WTC11 (cell line): ENCODE measurements at regions not wholly inside any gene's neighbourhood (a gene's known extent, or its start where the extent isn't known, plus 50 kb on each side); places are given as distances from the start of the nearest gene placed in this dataset.

Source experiments
- ATAC-seq: fragments of 200-7000 bp; cut with Tn5 transposase; 2 replicates; pipeline ENCODE4 v1.10.0; 2021; ENCODE audit warnings: mild to moderate bottlenecking, moderate library complexity
- CTCF ChIA-PET: fragments of 300-600 bp; sonication (Branson Sonifier 250); formaldehyde crosslinking; loops from one replicate; lab custom pipeline; 2021; ENCODE audit warnings: antibody characterized with exemption; lab: Charles Lee
- POLR2A ChIA-PET: fragments of 350-600 bp; sonication (Branson Sonifier 250); formaldehyde crosslinking; loops from one replicate; lab custom pipeline; 2021; ENCODE audit warnings: antibody characterized with exemption; lab: Charles Lee
- DNase-seq: peaks from one replicate; pipeline ENCODE4 v3.0.0; 2021; ENCODE audit warnings: low spot score
- H3K27ac Mint-ChIP-seq: 2 replicates; pipeline ENCODE4 v1.8.0; 2021; ENCODE audit warnings: mixed read lengths
- H3K27me3 Mint-ChIP-seq: 2 replicates; pipeline ENCODE4 v1.8.0; 2021; ENCODE audit warnings: low read depth, mild to moderate bottlenecking, moderate library complexity, mixed read lengths
- H3K36me3 Mint-ChIP-seq: 2 replicates; pipeline ENCODE4 v1.8.0; 2021; ENCODE audit warnings: mixed read lengths
- H3K4me1 Mint-ChIP-seq: 2 replicates; pipeline ENCODE4 v1.8.0; 2022; ENCODE audit warnings: mixed read lengths
- H3K4me3 Mint-ChIP-seq: 2 replicates; pipeline ENCODE4 v1.8.0; 2021; ENCODE audit warnings: mild to moderate bottlenecking, moderate library complexity, mixed read lengths
- H3K9me3 Mint-ChIP-seq: 2 replicates; pipeline ENCODE4 v1.8.0; 2021; ENCODE audit warnings: mixed read lengths
- ELF4 ChIP-seq: sonication (generic); formaldehyde crosslinking; IDR thresholded peaks from 2 replicates; pipeline ENCODE4 v1.8.1; 2022; ENCODE audit warnings: low read depth, mild to moderate bottlenecking, moderate library complexity, missing genetic modification reagents
- FOXJ3 ChIP-seq: sonication (generic); formaldehyde crosslinking; IDR thresholded peaks from 2 replicates; pipeline ENCODE4 v1.9.0; 2021; ENCODE audit warnings: missing genetic modification reagents, mild to moderate bottlenecking, borderline replicate concordance
- FOXK1 ChIP-seq: sonication (generic); formaldehyde crosslinking; IDR thresholded peaks from 2 replicates; pipeline ENCODE4 v1.8.0; 2022; ENCODE audit warnings: mild to moderate bottlenecking, moderate library complexity, missing genetic modification reagents
- GTF2I ChIP-seq: fragments of 250-450 bp; sonication (Bioruptor Pico); conservative IDR thresholded peaks from 2 replicates; pipeline ENCODE4 v1.4.0; 2021; ENCODE audit warnings: mild to moderate bottlenecking
- KAT7 ChIP-seq: sonication (generic); formaldehyde crosslinking; IDR thresholded peaks from 2 replicates; pipeline ENCODE4 v1.8.1; 2023; ENCODE audit warnings: missing genetic modification reagents, mild to moderate bottlenecking, borderline replicate concordance
- MYBL2 ChIP-seq: sonication (generic); formaldehyde crosslinking; IDR thresholded peaks from 2 replicates; pipeline ENCODE4 v1.8.1; 2023; ENCODE audit warnings: mild to moderate bottlenecking, moderate library complexity, missing genetic modification reagents
- NFATC4 ChIP-seq: fragments of 250-450 bp; sonication (Bioruptor Pico); IDR thresholded peaks from 2 replicates; pipeline ENCODE4 v1.9.0; 2021; ENCODE audit warnings: mild to moderate bottlenecking
- NFYB ChIP-seq: sonication (generic); formaldehyde crosslinking; conservative IDR thresholded peaks from 2 replicates; pipeline ENCODE4 v1.8.0; 2022; ENCODE audit warnings: low read depth, missing genetic modification reagents
- PRRX2 ChIP-seq: fragments of 250-450 bp; sonication (Bioruptor Pico); IDR thresholded peaks from 2 replicates; pipeline ENCODE4 v1.8.0; 2021; ENCODE audit warnings: mild to moderate bottlenecking
- RORB ChIP-seq: fragments of 250-450 bp; sonication (Bioruptor Pico); IDR thresholded peaks from 2 replicates; pipeline ENCODE4 v1.9.0; 2021; ENCODE audit warnings: mild to moderate bottlenecking
- SOX15 ChIP-seq: fragments of 250-450 bp; sonication (Bioruptor Pico); IDR thresholded peaks from 2 replicates; pipeline ENCODE4 v1.9.0; 2021; ENCODE audit warnings: mild to moderate bottlenecking
- ZNF121 ChIP-seq: sonication (generic); formaldehyde crosslinking; IDR thresholded peaks from 2 replicates; pipeline ENCODE4 v1.8.0; 2023; ENCODE audit warnings: missing genetic modification reagents
- ZNF423 ChIP-seq: fragments of 250-450 bp; sonication (Bioruptor Pico); IDR thresholded peaks from 2 replicates; pipeline ENCODE4 v2.1.2; 2022; ENCODE audit warnings: mild to moderate bottlenecking, moderate library complexity
- TF ChIP-seq, protein P1 (sequence below): sonication (generic); formaldehyde crosslinking; IDR thresholded peaks from 2 replicates; pipeline ENCODE4 v1.8.0; 2022; ENCODE audit warnings: missing genetic modification reagents
- TF ChIP-seq, protein P2 (sequence below): sonication (generic); formaldehyde crosslinking; IDR thresholded peaks from 2 replicates; pipeline ENCODE4 v1.8.0; 2022; ENCODE audit warnings: mild to moderate bottlenecking, missing genetic modification reagents
- TF ChIP-seq, protein P3 (sequence below): sonication (generic); formaldehyde crosslinking; IDR thresholded peaks from 2 replicates; pipeline ENCODE4 v1.8.0; 2022; ENCODE audit warnings: mild to moderate bottlenecking, missing genetic modification reagents
- TF ChIP-seq, protein P4 (sequence below): sonication (generic); formaldehyde crosslinking; IDR thresholded peaks from 2 replicates; pipeline ENCODE4 v1.8.0; 2022; ENCODE audit warnings: mild to moderate bottlenecking, missing genetic modification reagents
- TF ChIP-seq, protein P5 (sequence below): sonication (generic); formaldehyde crosslinking; IDR thresholded peaks from 2 replicates; pipeline ENCODE4 v1.8.1; 2023; ENCODE audit warnings: mild to moderate bottlenecking, missing genetic modification reagents, moderate library complexity
- TF ChIP-seq, protein P6 (sequence below): fragments of 250-450 bp; sonication (Bioruptor Pico); IDR thresholded peaks from 2 replicates; pipeline ENCODE4 v1.8.0; 2021; ENCODE audit warnings: mild to moderate bottlenecking
- TF ChIP-seq, protein P7 (sequence below): sonication (generic); formaldehyde crosslinking; conservative IDR thresholded peaks from 2 replicates; pipeline ENCODE4 v1.8.1; 2022; ENCODE audit warnings: mild to moderate bottlenecking, missing genetic modification reagents
- TF ChIP-seq, protein P8 (sequence below): sonication (generic); formaldehyde crosslinking; IDR thresholded peaks from 2 replicates; pipeline ENCODE4 v1.8.1; 2023; ENCODE audit warnings: mild to moderate bottlenecking, missing genetic modification reagents
- TF ChIP-seq, protein P9 (sequence below): sonication (generic); formaldehyde crosslinking; conservative IDR thresholded peaks from 2 replicates; pipeline ENCODE4 v1.8.1; 2023; ENCODE audit warnings: mild to moderate bottlenecking, low read depth, missing genetic modification reagents, moderate library complexity

DNA sequence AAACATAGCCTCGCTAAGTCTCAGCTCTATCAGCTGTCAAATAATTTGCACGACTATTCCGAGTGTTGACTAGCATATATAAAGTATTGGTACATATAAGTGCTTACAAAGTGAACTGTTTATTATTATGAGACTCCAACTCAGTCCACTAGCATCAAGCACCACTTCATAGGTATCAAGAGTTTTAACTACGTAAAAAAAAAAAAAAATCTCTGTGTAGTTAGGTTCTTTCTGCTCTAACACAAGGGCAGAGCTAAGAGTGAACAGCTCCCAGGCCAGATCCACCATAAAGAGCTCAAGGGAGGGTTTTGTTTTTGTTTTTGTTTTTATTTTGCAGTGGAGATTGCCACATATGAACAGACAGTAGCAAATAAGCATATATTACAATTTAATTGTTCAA, 309.8 kb upstream of the SGK1 start (continued):
- TF ChIP-seq, protein P1, sequence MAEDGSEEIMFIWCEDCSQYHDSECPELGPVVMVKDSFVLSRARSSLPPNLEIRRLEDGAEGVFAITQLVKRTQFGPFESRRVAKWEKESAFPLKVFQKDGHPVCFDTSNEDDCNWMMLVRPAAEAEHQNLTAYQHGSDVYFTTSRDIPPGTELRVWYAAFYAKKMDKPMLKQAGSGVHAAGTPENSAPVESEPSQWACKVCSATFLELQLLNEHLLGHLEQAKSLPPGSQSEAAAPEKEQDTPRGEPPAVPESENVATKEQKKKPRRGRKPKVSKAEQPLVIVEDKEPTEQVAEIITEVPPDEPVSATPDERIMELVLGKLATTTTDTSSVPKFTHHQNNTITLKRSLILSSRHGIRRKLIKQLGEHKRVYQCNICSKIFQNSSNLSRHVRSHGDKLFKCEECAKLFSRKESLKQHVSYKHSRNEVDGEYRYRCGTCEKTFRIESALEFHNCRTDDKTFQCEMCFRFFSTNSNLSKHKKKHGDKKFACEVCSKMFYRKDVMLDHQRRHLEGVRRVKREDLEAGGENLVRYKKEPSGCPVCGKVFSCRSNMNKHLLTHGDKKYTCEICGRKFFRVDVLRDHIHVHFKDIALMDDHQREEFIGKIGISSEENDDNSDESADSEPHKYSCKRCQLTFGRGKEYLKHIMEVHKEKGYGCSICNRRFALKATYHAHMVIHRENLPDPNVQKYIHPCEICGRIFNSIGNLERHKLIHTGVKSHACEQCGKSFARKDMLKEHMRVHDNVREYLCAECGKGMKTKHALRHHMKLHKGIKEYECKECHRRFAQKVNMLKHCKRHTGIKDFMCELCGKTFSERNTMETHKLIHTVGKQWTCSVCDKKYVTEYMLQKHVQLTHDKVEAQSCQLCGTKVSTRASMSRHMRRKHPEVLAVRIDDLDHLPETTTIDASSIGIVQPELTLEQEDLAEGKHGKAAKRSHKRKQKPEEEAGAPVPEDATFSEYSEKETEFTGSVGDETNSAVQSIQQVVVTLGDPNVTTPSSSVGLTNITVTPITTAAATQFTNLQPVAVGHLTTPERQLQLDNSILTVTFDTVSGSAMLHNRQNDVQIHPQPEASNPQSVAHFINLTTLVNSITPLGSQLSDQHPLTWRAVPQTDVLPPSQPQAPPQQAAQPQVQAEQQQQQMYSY (CRISPR knock-in tag): no peak
- TF ChIP-seq NFATC4 (CRISPR knock-in tag): no peak
- TF ChIP-seq, protein P2, sequence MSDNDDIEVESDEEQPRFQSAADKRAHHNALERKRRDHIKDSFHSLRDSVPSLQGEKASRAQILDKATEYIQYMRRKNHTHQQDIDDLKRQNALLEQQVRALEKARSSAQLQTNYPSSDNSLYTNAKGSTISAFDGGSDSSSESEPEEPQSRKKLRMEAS (CRISPR knock-in tag): no peak
- TF ChIP-seq, protein P3, sequence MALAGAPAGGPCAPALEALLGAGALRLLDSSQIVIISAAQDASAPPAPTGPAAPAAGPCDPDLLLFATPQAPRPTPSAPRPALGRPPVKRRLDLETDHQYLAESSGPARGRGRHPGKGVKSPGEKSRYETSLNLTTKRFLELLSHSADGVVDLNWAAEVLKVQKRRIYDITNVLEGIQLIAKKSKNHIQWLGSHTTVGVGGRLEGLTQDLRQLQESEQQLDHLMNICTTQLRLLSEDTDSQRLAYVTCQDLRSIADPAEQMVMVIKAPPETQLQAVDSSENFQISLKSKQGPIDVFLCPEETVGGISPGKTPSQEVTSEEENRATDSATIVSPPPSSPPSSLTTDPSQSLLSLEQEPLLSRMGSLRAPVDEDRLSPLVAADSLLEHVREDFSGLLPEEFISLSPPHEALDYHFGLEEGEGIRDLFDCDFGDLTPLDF: no peak
- TF ChIP-seq FOXK1 (CRISPR knock-in tag): no peak
- TF ChIP-seq, protein P4, sequence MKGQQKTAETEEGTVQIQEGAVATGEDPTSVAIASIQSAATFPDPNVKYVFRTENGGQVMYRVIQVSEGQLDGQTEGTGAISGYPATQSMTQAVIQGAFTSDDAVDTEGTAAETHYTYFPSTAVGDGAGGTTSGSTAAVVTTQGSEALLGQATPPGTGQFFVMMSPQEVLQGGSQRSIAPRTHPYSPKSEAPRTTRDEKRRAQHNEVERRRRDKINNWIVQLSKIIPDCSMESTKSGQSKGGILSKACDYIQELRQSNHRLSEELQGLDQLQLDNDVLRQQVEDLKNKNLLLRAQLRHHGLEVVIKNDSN (CRISPR knock-in tag): no peak
- TF ChIP-seq MYBL2 (CRISPR knock-in tag): no peak
- TF ChIP-seq ELF4 (CRISPR knock-in tag): no peak

DNA sequence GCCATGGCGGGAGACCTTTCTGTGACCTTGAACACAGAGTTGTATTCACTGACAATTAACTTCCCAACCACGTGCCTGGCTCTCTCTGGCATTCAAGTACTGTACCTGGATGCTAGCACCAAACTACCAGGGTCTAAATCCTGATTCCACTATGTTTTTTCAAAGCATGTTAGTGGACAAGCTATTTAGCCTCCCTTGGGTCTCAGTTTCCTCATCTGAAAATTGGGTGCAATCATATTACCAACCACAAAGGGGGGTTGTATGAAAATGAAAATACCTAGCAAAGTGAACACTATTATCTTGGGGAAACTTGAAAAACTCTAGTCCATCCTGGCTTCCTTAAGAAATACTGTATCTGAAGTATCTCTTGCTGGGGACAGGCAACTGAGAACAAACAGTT, 308.7 kb upstream of the SGK1 start:
- H3K36me3 Mint-ChIP-seq: no peaks in the 10 kb centered on the region
- DNase-seq: no peak
- ChIA-PET CTCF (no interaction called here), POLR2A (no interaction called here)
- H3K27ac Mint-ChIP-seq: no peak overlapping the region
- peaks cover 19% of the 10 kb centered on the region for H3K4me1 Mint-ChIP-seq
- H3K4me3 Mint-ChIP-seq: no peak overlapping the region
- no peaks in the 10 kb centered on the region for H3K9me3 Mint-ChIP-seq
- no peak for TF ChIP-seq ZNF121 (CRISPR knock-in tag)
- TF ChIP-seq SOX15 (CRISPR knock-in tag): no peak
- TF ChIP-seq KAT7: no peak
- TF ChIP-seq, protein P5, sequence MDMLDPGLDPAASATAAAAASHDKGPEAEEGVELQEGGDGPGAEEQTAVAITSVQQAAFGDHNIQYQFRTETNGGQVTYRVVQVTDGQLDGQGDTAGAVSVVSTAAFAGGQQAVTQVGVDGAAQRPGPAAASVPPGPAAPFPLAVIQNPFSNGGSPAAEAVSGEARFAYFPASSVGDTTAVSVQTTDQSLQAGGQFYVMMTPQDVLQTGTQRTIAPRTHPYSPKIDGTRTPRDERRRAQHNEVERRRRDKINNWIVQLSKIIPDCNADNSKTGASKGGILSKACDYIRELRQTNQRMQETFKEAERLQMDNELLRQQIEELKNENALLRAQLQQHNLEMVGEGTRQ (CRISPR knock-in tag): no peak
- TF ChIP-seq, protein P6, sequence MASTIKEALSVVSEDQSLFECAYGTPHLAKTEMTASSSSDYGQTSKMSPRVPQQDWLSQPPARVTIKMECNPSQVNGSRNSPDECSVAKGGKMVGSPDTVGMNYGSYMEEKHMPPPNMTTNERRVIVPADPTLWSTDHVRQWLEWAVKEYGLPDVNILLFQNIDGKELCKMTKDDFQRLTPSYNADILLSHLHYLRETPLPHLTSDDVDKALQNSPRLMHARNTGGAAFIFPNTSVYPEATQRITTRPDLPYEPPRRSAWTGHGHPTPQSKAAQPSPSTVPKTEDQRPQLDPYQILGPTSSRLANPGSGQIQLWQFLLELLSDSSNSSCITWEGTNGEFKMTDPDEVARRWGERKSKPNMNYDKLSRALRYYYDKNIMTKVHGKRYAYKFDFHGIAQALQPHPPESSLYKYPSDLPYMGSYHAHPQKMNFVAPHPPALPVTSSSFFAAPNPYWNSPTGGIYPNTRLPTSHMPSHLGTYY (CRISPR knock-in tag): no peak
- TF ChIP-seq FOXJ3 (CRISPR knock-in tag): no peak
- no peak for TF ChIP-seq PRRX2 (CRISPR knock-in tag)
- TF ChIP-seq, protein P7, sequence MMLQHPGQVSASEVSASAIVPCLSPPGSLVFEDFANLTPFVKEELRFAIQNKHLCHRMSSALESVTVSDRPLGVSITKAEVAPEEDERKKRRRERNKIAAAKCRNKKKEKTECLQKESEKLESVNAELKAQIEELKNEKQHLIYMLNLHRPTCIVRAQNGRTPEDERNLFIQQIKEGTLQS (CRISPR knock-in tag): no peak
- no peak for TF ChIP-seq ZNF423
- no peak for TF ChIP-seq NFYB (CRISPR knock-in tag)
- TF ChIP-seq, protein P8, sequence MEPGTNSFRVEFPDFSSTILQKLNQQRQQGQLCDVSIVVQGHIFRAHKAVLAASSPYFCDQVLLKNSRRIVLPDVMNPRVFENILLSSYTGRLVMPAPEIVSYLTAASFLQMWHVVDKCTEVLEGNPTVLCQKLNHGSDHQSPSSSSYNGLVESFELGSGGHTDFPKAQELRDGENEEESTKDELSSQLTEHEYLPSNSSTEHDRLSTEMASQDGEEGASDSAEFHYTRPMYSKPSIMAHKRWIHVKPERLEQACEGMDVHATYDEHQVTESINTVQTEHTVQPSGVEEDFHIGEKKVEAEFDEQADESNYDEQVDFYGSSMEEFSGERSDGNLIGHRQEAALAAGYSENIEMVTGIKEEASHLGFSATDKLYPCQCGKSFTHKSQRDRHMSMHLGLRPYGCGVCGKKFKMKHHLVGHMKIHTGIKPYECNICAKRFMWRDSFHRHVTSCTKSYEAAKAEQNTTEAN: no peak
- TF ChIP-seq RORB (CRISPR knock-in tag): no peak
- no peak for TF ChIP-seq GTF2I (CRISPR knock-in tag)
- TF ChIP-seq, protein P9, sequence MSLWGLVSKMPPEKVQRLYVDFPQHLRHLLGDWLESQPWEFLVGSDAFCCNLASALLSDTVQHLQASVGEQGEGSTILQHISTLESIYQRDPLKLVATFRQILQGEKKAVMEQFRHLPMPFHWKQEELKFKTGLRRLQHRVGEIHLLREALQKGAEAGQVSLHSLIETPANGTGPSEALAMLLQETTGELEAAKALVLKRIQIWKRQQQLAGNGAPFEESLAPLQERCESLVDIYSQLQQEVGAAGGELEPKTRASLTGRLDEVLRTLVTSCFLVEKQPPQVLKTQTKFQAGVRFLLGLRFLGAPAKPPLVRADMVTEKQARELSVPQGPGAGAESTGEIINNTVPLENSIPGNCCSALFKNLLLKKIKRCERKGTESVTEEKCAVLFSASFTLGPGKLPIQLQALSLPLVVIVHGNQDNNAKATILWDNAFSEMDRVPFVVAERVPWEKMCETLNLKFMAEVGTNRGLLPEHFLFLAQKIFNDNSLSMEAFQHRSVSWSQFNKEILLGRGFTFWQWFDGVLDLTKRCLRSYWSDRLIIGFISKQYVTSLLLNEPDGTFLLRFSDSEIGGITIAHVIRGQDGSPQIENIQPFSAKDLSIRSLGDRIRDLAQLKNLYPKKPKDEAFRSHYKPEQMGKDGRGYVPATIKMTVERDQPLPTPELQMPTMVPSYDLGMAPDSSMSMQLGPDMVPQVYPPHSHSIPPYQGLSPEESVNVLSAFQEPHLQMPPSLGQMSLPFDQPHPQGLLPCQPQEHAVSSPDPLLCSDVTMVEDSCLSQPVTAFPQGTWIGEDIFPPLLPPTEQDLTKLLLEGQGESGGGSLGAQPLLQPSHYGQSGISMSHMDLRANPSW (CRISPR knock-in tag): no peak
- TF ChIP-seq, all 79 proteins: peak for 0
- no peaks in the 10 kb centered on the region for H3K27me3 Mint-ChIP-seq
- ATAC-seq: no peak
